ENCODE measurements at regions not wholly inside any gene's neighbourhood (a gene's known extent, or its start where the extent isn't known, plus 50 kb on each side); places are given as distances from the start of the nearest gene placed in this dataset.

DNA sequence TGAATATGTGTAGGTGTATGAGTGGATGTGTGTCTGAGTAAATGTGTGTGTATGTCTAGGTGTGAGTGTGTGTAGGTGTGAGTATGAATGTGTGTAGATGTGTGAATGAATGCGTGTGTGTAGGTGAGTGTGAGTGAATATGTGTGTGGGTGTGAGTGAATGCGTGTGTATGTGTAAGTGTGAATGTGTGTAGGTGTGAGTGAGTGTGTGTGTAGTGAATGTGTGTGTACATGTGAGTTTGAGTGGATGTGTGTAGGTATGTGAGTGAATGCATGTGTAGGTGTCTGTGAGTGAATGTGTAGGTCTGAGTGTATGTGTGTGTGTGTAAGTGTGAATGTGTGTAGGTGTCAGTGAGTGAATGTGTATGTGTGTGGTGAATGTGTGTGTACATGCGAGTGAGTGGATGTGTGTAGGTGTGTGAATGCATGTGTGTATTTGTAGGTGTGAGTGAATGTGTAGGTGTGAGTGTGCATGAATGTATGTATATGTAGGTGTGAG is 201.0 kb upstream of the ZNF536 start:
- WGBS, 2 donors, result 93 to 97% methylated on average over 3 of the region's 3 CpGs
- Histone ChIP-seq H3K4me1 (peaks cover 29% of the 10 kb centered on the region), H3K36me3 (replicated peaks in 1 of 2; ENCODE audit: insufficient read depth in 1 of 2, low read depth in 2 of 2) (no peaks in the 10 kb centered on the region), H3K9me3 (no peaks in the 10 kb centered on the region), H3K27ac (no peak overlapping the region), H3K27me3 (no peaks in the 10 kb centered on the region), H3K4me3 (no peak overlapping the region)
- TF ChIP-seq POLR2A (IDR thresholded peaks at IDR 0.05) (no peak), CTCF (IDR thresholded peaks at IDR 0.05) (no peak)
- intact Hi-C loops (cut with DNase I), result no loop called here
- no peak for ATAC-seq
- no peak for DNase-seq

- intact Hi-C loops (cut with DNase I), result no loop called here
- 83 to 90% methylated on average over 10 of the region's 10 CpGs for WGBS, 2 donors
- ATAC-seq, result no peak
Observed at GRCh38 chr19:30171795-30172612, 200.2 kb upstream of the ZNF536 start.

DNA sequence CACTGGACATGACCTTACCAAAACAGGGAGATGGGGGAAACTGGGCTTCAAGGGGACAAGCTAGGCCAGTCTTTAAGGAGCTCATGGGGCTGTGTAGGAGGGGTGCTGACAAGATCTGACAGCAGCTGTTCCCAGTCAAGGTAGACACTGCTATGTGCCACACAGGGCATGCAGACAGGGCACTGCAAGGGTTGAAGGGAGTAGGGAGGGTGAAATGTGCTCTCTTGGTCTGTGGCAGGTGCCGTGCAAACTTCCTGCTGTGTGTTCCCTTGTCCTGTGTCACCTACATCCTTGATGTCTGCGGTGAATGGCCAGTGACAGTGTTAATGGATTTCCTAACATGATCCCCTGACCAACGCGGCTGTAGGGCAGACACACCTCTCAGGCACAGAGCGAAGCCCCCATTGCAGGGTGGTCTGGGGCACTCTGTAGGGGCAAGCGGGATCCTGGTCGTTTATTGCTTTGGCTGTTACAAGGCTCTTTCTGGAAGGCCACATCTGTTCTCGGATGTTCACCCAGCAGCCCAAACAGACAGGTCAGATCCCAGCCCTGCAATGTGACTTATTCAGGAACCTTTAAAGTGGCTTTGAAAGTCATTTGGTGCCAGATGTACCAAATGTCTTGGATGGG is 199.5 kb upstream of the ZNF536 start:
- peaks cover 29% of the 10 kb centered on the region for H3K4me1 ChIP-seq
- H3K9me3 ChIP-seq, result no peaks in the 10 kb centered on the region
- 68 to 80% methylated on average over 3 to 8 of the region's 8 CpGs for WGBS, 2 donors
- H3K27ac ChIP-seq, result no peak overlapping the region
- no peaks in the 10 kb centered on the region for H3K27me3 ChIP-seq
- TF ChIP-seq CTCF (IDR thresholded peaks at IDR 0.05), result no peak
- no peak for TF ChIP-seq POLR2A (IDR thresholded peaks at IDR 0.05)
- no peaks in the 10 kb centered on the region for H3K36me3 ChIP-seq (replicated peaks in 1 of 2; ENCODE audit: insufficient read depth in 1 of 2, low read depth in 2 of 2)
- ATAC-seq, result no peak
- DNase-seq, result no peak
- intact Hi-C loops (cut with DNase I), result no loop called here
- no peak overlapping the region for H3K4me3 ChIP-seq

More at GRCh38 chr19:30171795-30172612, 200.2 kb upstream of the ZNF536 start:
- Histone ChIP-seq H3K27ac (no peak overlapping the region), H3K4me1 (peaks cover 29% of the 10 kb centered on the region), H3K27me3 (no peaks in the 10 kb centered on the region), H3K4me3 (no peak overlapping the region), H3K36me3 (replicated peaks in 1 of 2; ENCODE audit: insufficient read depth in 1 of 2, low read depth in 2 of 2) (no peaks in the 10 kb centered on the region), H3K9me3 (no peaks in the 10 kb centered on the region)
- TF ChIP-seq CTCF (IDR thresholded peaks at IDR 0.05) (no peak), POLR2A (IDR thresholded peaks at IDR 0.05) (no peak)
- no peak for DNase-seq

DNA sequence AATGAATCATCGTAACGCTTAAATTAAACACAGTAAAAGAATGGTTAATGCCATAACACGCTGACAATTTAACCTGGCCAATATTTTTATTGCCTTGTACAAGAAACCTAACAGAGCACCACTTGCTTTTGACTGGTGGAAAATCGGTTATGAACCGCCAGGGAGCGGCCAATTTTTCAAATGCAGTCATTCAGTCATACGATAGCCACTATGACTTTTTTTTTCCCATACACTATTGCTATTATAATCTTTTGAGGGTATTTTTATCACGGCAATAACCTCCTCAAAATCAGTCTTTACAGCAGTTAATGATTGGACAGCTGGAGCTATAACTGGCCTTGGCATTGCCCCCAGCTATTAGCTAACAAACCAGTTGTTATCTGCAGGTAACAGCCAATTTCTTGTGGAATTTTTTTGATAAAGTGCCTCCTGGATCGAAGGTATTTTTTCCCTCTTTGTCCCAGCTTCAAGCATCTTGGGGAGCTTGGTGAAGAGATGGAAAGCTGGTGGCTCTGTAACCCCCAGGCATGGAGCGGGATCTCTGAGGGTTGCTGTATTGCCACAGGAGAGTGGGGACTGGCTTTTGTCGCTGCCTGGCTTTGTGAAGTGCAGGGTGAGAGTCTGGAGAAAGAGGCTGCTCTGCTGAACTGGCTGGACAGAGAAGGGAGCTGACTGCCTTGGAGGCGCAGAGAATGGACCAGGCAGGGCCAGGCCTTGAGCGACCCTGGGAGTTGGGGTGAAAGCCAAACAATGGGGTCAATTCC is 198.4 kb upstream of the ZNF536 start:
- no peak overlapping the region for H3K4me3 ChIP-seq
- H3K27me3 ChIP-seq, result no peaks in the 10 kb centered on the region
- H3K27ac ChIP-seq, result peak overlapping the region in 1 of 4 donors; percentile 42
- intact Hi-C loops (cut with DNase I), result no loop called here
- DNase-seq, result peak; percentile 37 to 69 (median 48)
- WGBS, 2 donors, result 22 to 32% methylated on average over 13 of the region's 13 CpGs
- H3K9me3 ChIP-seq, result no peaks in the 10 kb centered on the region
- TF ChIP-seq POLR2A (IDR thresholded peaks at IDR 0.05), result no peak
- peak in 1 of 7 experiments; percentile 6 for TF ChIP-seq CTCF (IDR thresholded peaks at IDR 0.05)
- H3K36me3 ChIP-seq (replicated peaks in 1 of 2; ENCODE audit: insufficient read depth in 1 of 2, low read depth in 2 of 2), result no peaks in the 10 kb centered on the region
- peaks cover 29% of the 10 kb centered on the region for H3K4me1 ChIP-seq
- ATAC-seq, result peak; percentile 79

Data from body of pancreas (tissue), 4 donors.